K562 (cell line): ENCODE measurements at regions not wholly inside any gene's neighbourhood (a gene's known extent, or its start where the extent isn't known, plus 50 kb on each side); places are given as distances from the start of the nearest gene placed in this dataset.

Experiments
- ATAC-seq: fragments of 200-7000 bp; cut with Tn5 transposase; 3 replicates; pipeline ENCODE4 v1.9.1; 2020; ENCODE audit warnings: moderate library complexity
- BruUV-seq: library from RNA; stranded (reverse); fragments of 400-500 nt; replicated peaks from 2 replicates; lab custom pipeline; 2021; lab: Mats Ljungman, UMichigan
- CTCF ChIA-PET: fragments of 300-600 bp; formaldehyde crosslinking; extraction: SDS; loops from one replicate; lab custom pipeline; 2021; ENCODE audit warnings: low intra/inter-chr PET ratio; lab: Yijun Ruan, JAX
- POLR2A ChIA-PET: fragments of 300-600, 350-650 bp; sonication (Branson Sonifier 250); formaldehyde crosslinking; extraction: SDS; loops from one replicate; lab custom pipeline; 2021; ENCODE audit warnings: antibody characterized with exemption, inconsistent platforms; lab: Yijun Ruan, JAX
- DNase-seq, 4 experiments: peaks; one replicate each; pipeline versions ENCODE4 v3.0.0 to v3.0.0-alpha.2; 2011 to 2018; ENCODE audit warnings: low spot score in 3 of 4, mixed read lengths in 3 of 4; ENCODE audit errors: extremely low read depth in 1 of 4
- FAIRE-seq: peaks from 2 replicates; lab custom pipeline; 2011; peaks lifted over from hg19 to GRCh38; lab: Jason Lieb, UNC
- H2AFZ ChIP-seq: 2 replicates; pipeline ENCODE4 v1.6.0; 2011; ENCODE audit warnings: low read depth, low read length, control low read depth, inconsistent platforms
- H3K27ac ChIP-seq: fragments of 200-600 bp; 3 replicates; pipeline ENCODE4 v1.8.0; 2011; ENCODE audit warnings: low read depth, mild to moderate bottlenecking, control low read depth, inconsistent platforms, low read length, moderate library complexity, mixed read lengths; ENCODE audit errors: extremely low read depth
- H3K27me3 ChIP-seq, 2 experiments: fragments of 300-600 bp in 1 of 2; 2 replicates in 1 of 2; 3 replicates in 1 of 2; pipeline versions ENCODE4 v1.6.0 to v1.8.0; 2011; ENCODE audit warnings: inconsistent platforms in 2 of 2, low read length in 2 of 2, mild to moderate bottlenecking in 1 of 2, mixed read lengths in 1 of 2, moderate library complexity in 1 of 2; ENCODE audit not compliant: control insufficient read depth in 2 of 2, insufficient read depth in 2 of 2
- H3K36me3 ChIP-seq: fragments of 300-600 bp; 3 replicates; pipeline ENCODE4 v1.8.0; 2011; ENCODE audit warnings: mild to moderate bottlenecking, low read length, inconsistent platforms; ENCODE audit not compliant: control insufficient read depth, insufficient read depth
- H3K4me1 ChIP-seq, 2 experiments: fragments of 200-600 bp in 1 of 2; replicated peaks in 1 of 2; 2 replicates in 1 of 2; 3 replicates in 1 of 2; pipeline versions ENCODE4 v1.5.1 to v1.8.0; 2011; ENCODE audit warnings: inconsistent platforms in 2 of 2, low read length in 2 of 2, mild to moderate bottlenecking in 1 of 2, mixed read lengths in 1 of 2, moderate library complexity in 1 of 2; ENCODE audit not compliant: control insufficient read depth in 2 of 2, insufficient read depth in 2 of 2
- H3K4me2 ChIP-seq: 2 replicates; pipeline ENCODE4 v1.6.1; 2011; ENCODE audit warnings: low read length, control low read depth, inconsistent platforms, mixed read lengths; ENCODE audit not compliant: insufficient read depth
- H3K4me3 ChIP-seq: fragments of 200-600 bp; sonication (generic), shearing (Covaris generic); 2 replicates; pipeline ENCODE4 v1.5.1; 2016; ENCODE audit warnings: control low read depth, inconsistent platforms
- H3K79me2 ChIP-seq: fragments of 200-600 bp; 3 replicates; pipeline ENCODE4 v1.8.0; 2011; ENCODE audit warnings: low read length, inconsistent platforms; ENCODE audit not compliant: control insufficient read depth, insufficient read depth
- H3K9ac ChIP-seq, 2 experiments: 2 replicates each; pipeline versions ENCODE4 v1.6.0 to v1.6.1; 2011; ENCODE audit warnings: low read depth in 2 of 2, low read length in 2 of 2, control low read depth in 1 of 2, inconsistent platforms in 1 of 2, mild to moderate bottlenecking in 1 of 2, mixed read lengths in 1 of 2; ENCODE audit not compliant: insufficient read depth in 1 of 2
- H3K9me1 ChIP-seq: one replicate; pipeline ENCODE4 v1.6.0; 2011; ENCODE audit warnings: inconsistent platforms, mild to moderate bottlenecking, low read length, moderate library complexity; ENCODE audit not compliant: control insufficient read depth, insufficient read depth
- H3K9me3 ChIP-seq: replicated peaks from 2 replicates; pipeline ENCODE4 v1.5.1; 2011; ENCODE audit warnings: low read depth, low read length, inconsistent platforms; ENCODE audit not compliant: control insufficient read depth, insufficient read depth
- H4K20me1 ChIP-seq: replicated peaks from 2 replicates; pipeline ENCODE4 v1.6.1; 2011; ENCODE audit warnings: low read length, inconsistent platforms, mixed read lengths; ENCODE audit not compliant: control insufficient read depth, insufficient read depth
- MECOM ChIP-seq: fragments of 250-450 bp; sonication (Bioruptor Pico); IDR thresholded peaks from 2 replicates; pipeline ENCODE4 v1.8.0; 2022; ENCODE audit warnings: inconsistent platforms
- MTA1 ChIP-seq: fragments of 450-650 bp; IDR thresholded peaks from 2 replicates; pipeline ENCODE4 v1.6.1; 2017; ENCODE audit warnings: borderline replicate concordance
- MTA2 ChIP-seq: fragments of 450-650 bp; IDR thresholded peaks from 2 replicates; pipeline ENCODE4 v1.6.1; 2016; ENCODE audit warnings: low read depth
- SNRNP70 ChIP-seq: fragments of 200-400 bp; formaldehyde crosslinking; optimal IDR thresholded peaks from 2 replicates; pipeline ENCODE3; 2017; ENCODE audit warnings: low read depth, low read length
- in situ Hi-C: fragments of 300-500 bp; cut with MboI; formaldehyde crosslinking; loops from 4 replicates; pipeline ENCODE4 v1.15.0; 2018; ENCODE audit warnings: inconsistent platforms, mixed read lengths
- intact Hi-C: fragments of 100-400 bp; cut with micrococcal nuclease; formaldehyde crosslinking; loops from 2 replicates; pipeline ENCODE4 v1.14.2; 2022
- TF ChIP-seq, protein P1 (sequence below): fragments of 250-450 bp; sonication (Bioruptor Pico); IDR thresholded peaks from 2 replicates; pipeline ENCODE4 v1.4.0; 2020; ENCODE audit warnings: mild to moderate bottlenecking, moderate library complexity

DNA sequence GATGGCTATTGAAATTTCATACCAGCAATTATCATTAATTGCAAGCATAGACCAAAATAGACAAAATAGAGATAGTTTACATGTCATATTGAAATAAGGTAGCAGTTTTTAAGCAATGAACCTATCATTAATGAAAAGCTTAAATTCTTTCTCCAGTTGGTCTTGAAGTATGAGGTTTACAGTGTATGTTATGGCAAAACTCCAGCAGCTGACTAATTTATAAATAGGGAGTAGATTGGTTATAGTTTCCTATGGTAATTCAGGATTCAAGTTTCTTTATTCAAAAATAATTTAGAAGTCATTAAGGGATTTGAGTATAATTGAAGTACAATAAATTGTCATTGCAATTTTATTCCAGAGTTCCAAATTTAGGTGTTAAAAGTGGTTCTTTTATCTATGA lies 69.6 kb upstream of the COL5A2 start:
- intact Hi-C loops (no loop called here), in situ Hi-C loops (no loop called here)
- Histone ChIP-seq H2AFZ (no peak overlapping the region), H3K4me2 (no peak overlapping the region), H3K9ac (no peak overlapping the region), H3K4me1 (no peaks in the 10 kb centered on the region), H4K20me1 (no peaks in the 10 kb centered on the region), H3K4me3 (no peak overlapping the region), H3K79me2 (no peaks in the 10 kb centered on the region), H3K9me1 (no peaks in the 10 kb centered on the region), H3K36me3 (no peaks in the 10 kb centered on the region), H3K27ac (no peak overlapping the region), H3K9me3 (no peaks in the 10 kb centered on the region), H3K27me3 (no peaks in the 10 kb centered on the region)
- TF ChIP-seq MECOM (no peak), MTA1 (no peak), MTA2 (no peak), SNRNP70 (no peak)
- TF ChIP-seq, protein P1, sequence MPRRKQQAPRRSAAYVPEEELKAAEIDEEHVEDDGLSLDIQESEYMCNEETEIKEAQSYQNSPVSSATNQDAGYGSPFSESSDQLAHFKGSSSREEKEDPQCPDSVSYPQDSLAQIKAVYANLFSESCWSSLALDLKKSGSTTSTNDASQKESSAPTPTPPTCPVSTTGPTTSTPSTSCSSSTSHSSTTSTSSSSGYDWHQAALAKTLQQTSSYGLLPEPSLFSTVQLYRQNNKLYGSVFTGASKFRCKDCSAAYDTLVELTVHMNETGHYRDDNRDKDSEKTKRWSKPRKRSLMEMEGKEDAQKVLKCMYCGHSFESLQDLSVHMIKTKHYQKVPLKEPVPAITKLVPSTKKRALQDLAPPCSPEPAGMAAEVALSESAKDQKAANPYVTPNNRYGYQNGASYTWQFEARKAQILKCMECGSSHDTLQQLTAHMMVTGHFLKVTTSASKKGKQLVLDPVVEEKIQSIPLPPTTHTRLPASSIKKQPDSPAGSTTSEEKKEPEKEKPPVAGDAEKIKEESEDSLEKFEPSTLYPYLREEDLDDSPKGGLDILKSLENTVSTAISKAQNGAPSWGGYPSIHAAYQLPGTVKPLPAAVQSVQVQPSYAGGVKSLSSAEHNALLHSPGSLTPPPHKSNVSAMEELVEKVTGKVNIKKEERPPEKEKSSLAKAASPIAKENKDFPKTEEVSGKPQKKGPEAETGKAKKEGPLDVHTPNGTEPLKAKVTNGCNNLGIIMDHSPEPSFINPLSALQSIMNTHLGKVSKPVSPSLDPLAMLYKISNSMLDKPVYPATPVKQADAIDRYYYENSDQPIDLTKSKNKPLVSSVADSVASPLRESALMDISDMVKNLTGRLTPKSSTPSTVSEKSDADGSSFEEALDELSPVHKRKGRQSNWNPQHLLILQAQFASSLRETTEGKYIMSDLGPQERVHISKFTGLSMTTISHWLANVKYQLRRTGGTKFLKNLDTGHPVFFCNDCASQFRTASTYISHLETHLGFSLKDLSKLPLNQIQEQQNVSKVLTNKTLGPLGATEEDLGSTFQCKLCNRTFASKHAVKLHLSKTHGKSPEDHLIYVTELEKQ (CRISPR knock-in tag) = no peak
- no peak for FAIRE-seq
- no peak for DNase-seq
- CTCF ChIA-PET = no interaction called here
- POLR2A ChIA-PET = no interaction called here
- ATAC-seq = no peak
- BruUV-seq = no TSS peak
